22Rv1 (cell line): ENCODE measurements at regions not wholly inside any gene's neighbourhood (a gene's known extent, or its start where the extent isn't known, plus 50 kb on each side); places are given as distances from the start of the nearest gene placed in this dataset.

Experiments
- H3K27ac ChIP-seq: fragments of 450-650 bp; 2 replicates; pipeline ENCODE4 v1.5.1; 2017
- CTCF ChIP-seq: fragments of 450-650 bp; IDR thresholded peaks from 2 replicates; pipeline ENCODE4 v1.5.1; 2017; ENCODE audit warnings: mild to moderate bottlenecking
- ZFX ChIP-seq: fragments of 450-650 bp; IDR thresholded peaks from 2 replicates; pipeline ENCODE4 v1.6.1; 2017; ENCODE audit warnings: antibody characterized with exemption, borderline replicate concordance

- H3K27ac ChIP-seq, result no peak overlapping the region
- TF ChIP-seq ZFX, result no peak
- no peak for TF ChIP-seq CTCF
Observed at GRCh38 chr4:132063829-132064228, 1085.3 kb upstream of the PCDH10 start.

GRCh38 chr4:132065940-132066495, 1083.1 kb upstream of the PCDH10 start:
- TF ChIP-seq CTCF (no peak), ZFX (no peak)
- H3K27ac ChIP-seq, result no peak overlapping the region

- TF ChIP-seq ZFX (no peak), CTCF (no peak)
- no peak overlapping the region for H3K27ac ChIP-seq
Observed at GRCh38 chr4:132071815-132072214, 1077.3 kb upstream of the PCDH10 start.

- TF ChIP-seq ZFX (no peak), CTCF (no peak)
Observed at GRCh38 chr4:132076829-132077228, 1072.3 kb upstream of the PCDH10 start.

GRCh38 chr4:132085105-132085504, 1064.0 kb upstream of the PCDH10 start:
- no peak overlapping the region for H3K27ac ChIP-seq
- no peak for TF ChIP-seq ZFX
- TF ChIP-seq CTCF, result no peak

More at GRCh38 chr4:132076829-132077228, 1072.3 kb upstream of the PCDH10 start:
- H3K27ac ChIP-seq, result no peak overlapping the region

GRCh38 chr4:132094017-132094416, 1055.1 kb upstream of the PCDH10 start:
- no peak for TF ChIP-seq ZFX
- no peak for TF ChIP-seq CTCF

GRCh38 chr4:132097041-132097440, 1052.1 kb upstream of the PCDH10 start:
- no peak overlapping the region for H3K27ac ChIP-seq
- no peak for TF ChIP-seq CTCF
- TF ChIP-seq ZFX, result no peak

More at GRCh38 chr4:132094017-132094416, 1055.1 kb upstream of the PCDH10 start:
- H3K27ac ChIP-seq, result no peak overlapping the region
